ENCODE measurements at regions not wholly inside any gene's neighbourhood (a gene's known extent, or its start where the extent isn't known, plus 50 kb on each side); places are given as distances from the start of the nearest gene placed in this dataset.

GRCh38 chr12:89126712-89127111 is 225.6 kb downstream of the DUSP6 start:
- H3K27ac ChIP-seq (ENCODE audit: low read length), result no peak overlapping the region
- H3K4me3 ChIP-seq (ENCODE audit: low read length), result no peak overlapping the region
- DNase-seq, result no peak
- no peaks in the 10 kb centered on the region for H3K9me2 ChIP-seq (replicated peaks; ENCODE audit: insufficient read depth, low read length)
- no peak overlapping the region for H2AFZ ChIP-seq (ENCODE audit: low read length)
- H4K20me1 ChIP-seq (ENCODE audit: insufficient read depth, low read length), result no peaks in the 10 kb centered on the region
- no peak overlapping the region for H3K4me2 ChIP-seq (ENCODE audit: low read depth, low read length)
- no peaks in the 10 kb centered on the region for H3K4me1 ChIP-seq (ENCODE audit: low read length)
- no peaks in the 10 kb centered on the region for H3K9me3 ChIP-seq (replicated peaks; ENCODE audit: insufficient read depth, low read length)
- no peaks in the 10 kb centered on the region for H3K79me2 ChIP-seq (ENCODE audit: low read length)
- H3K27me3 ChIP-seq (replicated peaks; ENCODE audit: insufficient read depth, low read length), result no peaks in the 10 kb centered on the region
- TF ChIP-seq EZH2phosphoT487 (IDR thresholded peaks at IDR 0.05; ENCODE audit: low read length) (no peak), EZH2 (optimal IDR thresholded peaks at IDR 0.05; ENCODE audit: low read depth, low read length) (no peak), CTCF (IDR thresholded peaks at IDR 0.05; ENCODE audit: low read length) (no peak)
- no peak overlapping the region for H3K9ac ChIP-seq (ENCODE audit: low read length)
- H3F3A ChIP-seq (ENCODE audit: insufficient read depth, low read length), result no peaks in the 10 kb centered on the region
- H3K36me3 ChIP-seq (replicated peaks; ENCODE audit: insufficient read depth, low read length), result no peaks in the 10 kb centered on the region

GRCh38 chr12:89122852-89123251 is 229.4 kb downstream of the DUSP6 start:
- no peaks in the 10 kb centered on the region for H3K9me3 ChIP-seq (replicated peaks; ENCODE audit: insufficient read depth, low read length)
- no peaks in the 10 kb centered on the region for H4K20me1 ChIP-seq (ENCODE audit: insufficient read depth, low read length)
- H3K4me1 ChIP-seq (ENCODE audit: low read length), result no peaks in the 10 kb centered on the region
- no peak overlapping the region for H3K9ac ChIP-seq (ENCODE audit: low read length)
- no peaks in the 10 kb centered on the region for H3K79me2 ChIP-seq (ENCODE audit: low read length)
- H3K36me3 ChIP-seq (replicated peaks; ENCODE audit: insufficient read depth, low read length), result no peaks in the 10 kb centered on the region
- H3K4me3 ChIP-seq (ENCODE audit: low read length), result no peak overlapping the region
- no peaks in the 10 kb centered on the region for H3K27me3 ChIP-seq (replicated peaks; ENCODE audit: insufficient read depth, low read length)
- no peak overlapping the region for H3K4me2 ChIP-seq (ENCODE audit: low read depth, low read length)
- TF ChIP-seq CTCF (IDR thresholded peaks at IDR 0.05; ENCODE audit: low read length), result no peak
- no peak for TF ChIP-seq EZH2 (optimal IDR thresholded peaks at IDR 0.05; ENCODE audit: low read depth, low read length)
- TF ChIP-seq EZH2phosphoT487 (IDR thresholded peaks at IDR 0.05; ENCODE audit: low read length), result no peak
- no peak for DNase-seq
- H3K27ac ChIP-seq (ENCODE audit: low read length), result no peak overlapping the region
- H2AFZ ChIP-seq (ENCODE audit: low read length), result no peak overlapping the region
- H3F3A ChIP-seq (ENCODE audit: insufficient read depth, low read length), result no peaks in the 10 kb centered on the region
- H3K9me2 ChIP-seq (replicated peaks; ENCODE audit: insufficient read depth, low read length), result no peaks in the 10 kb centered on the region

GRCh38 chr12:89117448-89118034 is 234.8 kb downstream of the DUSP6 start:
- Histone ChIP-seq H4K20me1 (ENCODE audit: insufficient read depth, low read length) (no peaks in the 10 kb centered on the region), H3K4me1 (ENCODE audit: low read length) (no peaks in the 10 kb centered on the region), H3K27me3 (replicated peaks; ENCODE audit: insufficient read depth, low read length) (no peaks in the 10 kb centered on the region), H3F3A (ENCODE audit: insufficient read depth, low read length) (no peaks in the 10 kb centered on the region), H3K9ac (ENCODE audit: low read length) (no peak overlapping the region), H3K4me3 (ENCODE audit: low read length) (no peak overlapping the region), H3K36me3 (replicated peaks; ENCODE audit: insufficient read depth, low read length) (no peaks in the 10 kb centered on the region), H3K4me2 (ENCODE audit: low read depth, low read length) (no peak overlapping the region), H2AFZ (ENCODE audit: low read length) (no peak overlapping the region), H3K27ac (ENCODE audit: low read length) (no peak overlapping the region), H3K9me2 (replicated peaks; ENCODE audit: insufficient read depth, low read length) (no peaks in the 10 kb centered on the region), H3K9me3 (replicated peaks; ENCODE audit: insufficient read depth, low read length) (no peaks in the 10 kb centered on the region), H3K79me2 (ENCODE audit: low read length) (no peaks in the 10 kb centered on the region)
- TF ChIP-seq EZH2phosphoT487 (IDR thresholded peaks at IDR 0.05; ENCODE audit: low read length) (no peak), CTCF (IDR thresholded peaks at IDR 0.05; ENCODE audit: low read length) (no peak), EZH2 (optimal IDR thresholded peaks at IDR 0.05; ENCODE audit: low read depth, low read length) (no peak)
- DNase-seq, result no peak

All from MM.1S (cell line).